Kidney (tissue), 13 donors: ENCODE measurements at regions not wholly inside any gene's neighbourhood (a gene's known extent, or its start where the extent isn't known, plus 50 kb on each side); places are given as distances from the start of the nearest gene placed in this dataset.
A peak's percentile ranks its signal among the peaks of the same experiment; 100 is the strongest.

Source experiments
- DNase-seq, 5 donors: peaks; one replicate each; pipeline ENCODE4 v3.0.0-alpha.2; 2013 to 2020
- FAIRE-seq: peaks from 2 replicates; lab custom pipeline; 2012; peaks lifted over from hg19 to GRCh38; lab: Jason Lieb, UNC
- H3K27ac ChIP-seq, 2 donors: one replicate each; pipeline ENCODE4 v1.7.0; 2013; ENCODE audit warnings: low read depth in 2 of 2, low read length in 2 of 2, inconsistent platforms in 1 of 2
- H3K27me3 ChIP-seq: one replicate; pipeline ENCODE4 v1.7.1; 2013; ENCODE audit warnings: low read length, inconsistent platforms; ENCODE audit not compliant: control insufficient read depth, insufficient read depth
- H3K36me3 ChIP-seq, 3 donors: one replicate each; pipeline versions ENCODE4 v1.7.0 to v1.7.1; 2013; ENCODE audit warnings: low read length in 3 of 3, control low read depth in 1 of 3, inconsistent platforms in 1 of 3; ENCODE audit not compliant: insufficient read depth in 3 of 3, control insufficient read depth in 2 of 3
- H3K4me1 ChIP-seq, 3 donors: one replicate each; pipeline versions ENCODE4 v1.7.0 to v1.7.1; 2013; ENCODE audit warnings: low read length in 3 of 3, inconsistent platforms in 1 of 3, low read depth in 1 of 3; ENCODE audit not compliant: control insufficient read depth in 2 of 3, insufficient read depth in 2 of 3
- H3K4me3 ChIP-seq, 3 donors: one replicate each; pipeline versions ENCODE4 v1.7.0 to v1.8.1; 2013; ENCODE audit warnings: low read length in 3 of 3, control low read depth in 1 of 3, inconsistent platforms in 1 of 3
- H3K9ac ChIP-seq, 3 donors: one replicate each; pipeline versions ENCODE4 v1.7.0 to v1.7.1; 2013; ENCODE audit warnings: low read length in 3 of 3, control low read depth in 1 of 3, inconsistent platforms in 1 of 3
- H3K9me3 ChIP-seq, 3 donors: one replicate each; pipeline versions ENCODE4 v1.7.0 to v1.7.1; 2013; ENCODE audit warnings: low read length in 3 of 3, control low read depth in 1 of 3, inconsistent platforms in 1 of 3; ENCODE audit not compliant: control insufficient read depth in 2 of 3, insufficient read depth in 1 of 3
- CTCF ChIP-seq: IDR thresholded peaks from 3 replicates; pipeline ENCODE4 v1.5.1; 2012; ENCODE audit warnings: mild to moderate bottlenecking, moderate library complexity, borderline replicate concordance; ENCODE audit not compliant: insufficient read depth; ENCODE audit errors: extremely low read depth
- intact Hi-C: fragments of 100-400 bp; cut with DNase I; formaldehyde crosslinking; loops from one replicate; pipeline ENCODE4 v1.11.1; 2022
- donor health status: control.
- donor health status: control.
- donor health status: control.
- donor health status: control.
- donor health status: control.
- donor health status: DM: yes; HTN: yes; CAD: no.
- donor health status: Normal renal cell carcinoma (clear cell type).

DNA sequence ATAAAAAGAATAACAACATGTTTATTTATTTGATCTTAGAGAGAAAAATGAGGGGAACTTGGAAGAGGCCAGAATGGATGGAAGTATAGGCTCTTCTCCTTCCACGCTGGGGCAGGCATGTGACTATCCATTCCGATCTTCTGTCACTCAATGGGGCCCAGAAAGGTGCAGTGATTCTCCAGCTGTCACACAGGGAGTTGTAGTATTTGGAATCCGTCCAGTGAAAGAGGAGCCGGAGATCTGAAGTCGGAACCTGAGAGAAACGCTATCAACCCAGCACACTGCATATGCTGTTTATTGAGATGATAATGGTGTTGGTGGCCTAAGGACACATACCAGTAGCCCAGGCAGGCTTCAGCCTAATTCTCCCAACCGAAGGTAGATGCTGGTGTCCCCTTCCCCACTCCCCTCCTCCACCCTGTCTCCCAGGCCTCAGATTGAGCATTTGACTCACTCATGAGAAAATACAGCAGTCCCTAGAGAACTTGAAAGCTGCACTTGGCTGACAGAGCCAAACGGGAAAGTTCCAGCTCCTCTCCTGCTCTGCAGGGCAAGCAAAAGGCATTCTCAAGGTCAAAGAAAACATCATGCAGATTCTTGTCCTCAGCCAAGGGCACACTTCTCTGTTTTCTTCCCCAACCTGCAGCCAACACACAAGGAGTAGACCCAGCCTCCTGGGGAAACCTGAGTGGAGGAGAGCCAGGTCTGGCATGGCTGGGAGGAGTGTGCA lies 100.4 kb downstream of the IRF2BPL start:
- H3K27ac ChIP-seq = peak overlapping the region in 1 of 2 donors; percentile 53
- intact Hi-C loops = no loop called here
- peak in 1 of 5 donors; percentile 56 for DNase-seq
- H3K9ac ChIP-seq = peak overlapping the region in 1 of 3 donors; percentile 53
- H3K27me3 ChIP-seq = no peaks in the 10 kb centered on the region
- peaks cover 7 to 25% (median 18%) of the 10 kb centered on the region in 3 donors for H3K4me1 ChIP-seq
- no peak overlapping the region for H3K4me3 ChIP-seq
- no peak for TF ChIP-seq CTCF
- no peak for FAIRE-seq
- no peaks in the 10 kb centered on the region for H3K36me3 ChIP-seq
- H3K9me3 ChIP-seq = no peaks in the 10 kb centered on the region

DNA sequence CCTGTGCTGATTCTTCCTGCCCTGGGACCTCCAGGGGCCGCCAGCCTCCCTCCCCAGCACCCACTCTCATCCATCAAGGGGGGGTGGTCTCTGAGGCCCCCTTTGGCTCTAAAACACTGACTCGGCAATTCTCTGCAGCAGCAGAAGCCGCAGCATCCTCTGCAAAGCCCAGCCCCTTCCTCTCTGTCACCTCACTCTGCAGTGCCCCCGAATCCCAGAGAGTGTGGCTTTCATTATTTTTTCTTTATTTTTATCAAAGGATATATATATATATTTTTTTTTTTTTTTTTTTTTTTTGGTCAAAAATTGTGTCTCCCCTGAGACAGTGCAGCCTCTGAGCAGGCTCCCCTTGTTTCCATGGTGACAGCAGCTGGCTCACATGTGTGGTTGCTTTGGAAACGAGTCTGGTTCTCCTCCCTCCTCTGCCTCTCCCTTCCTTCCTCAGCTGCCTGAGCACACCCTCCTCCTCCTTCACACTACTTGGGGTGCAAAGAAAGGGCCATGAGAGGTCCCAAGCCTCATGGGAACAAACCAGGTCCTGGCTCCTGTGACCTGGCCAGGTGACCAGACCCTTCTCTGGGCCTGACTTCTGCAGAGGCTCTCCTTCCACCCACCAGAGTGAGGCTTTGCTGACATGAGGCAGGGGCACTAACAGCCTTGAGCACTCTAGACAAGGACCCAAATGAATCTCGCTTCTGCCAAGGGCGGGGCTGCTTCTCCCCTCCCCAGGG lies 100.5 kb downstream of the LRRC74A start:
- no peaks in the 10 kb centered on the region for H3K36me3 ChIP-seq
- no peak overlapping the region for H3K9ac ChIP-seq
- no peaks in the 10 kb centered on the region for H3K27me3 ChIP-seq
- no peaks in the 10 kb centered on the region for H3K9me3 ChIP-seq
- peak; percentile 76 to 96 (median 84) for DNase-seq
- H3K4me1 ChIP-seq = peaks cover 15 to 31% (median 19%) of the 10 kb centered on the region in 3 donors
- H3K4me3 ChIP-seq = no peak overlapping the region
- FAIRE-seq = no peak
- no peak overlapping the region for H3K27ac ChIP-seq
- no peak for TF ChIP-seq CTCF
- intact Hi-C loops = no loop called here

- no peak for TF ChIP-seq CTCF
- Histone ChIP-seq H3K27ac (no peak overlapping the region), H3K9ac (no peak overlapping the region)
Measured at GRCh38 chr14:76925097-76925441, 98.9 kb downstream of the LRRC74A start.

More at GRCh38 chr14:76925097-76925441, 98.9 kb downstream of the LRRC74A start:
- Histone ChIP-seq H3K36me3 (no peaks in the 10 kb centered on the region), H3K9me3 (no peaks in the 10 kb centered on the region), H3K4me1 (peaks cover 23 to 40% (median 30%) of the 10 kb centered on the region in 3 donors), H3K4me3 (no peak overlapping the region), H3K27me3 (no peaks in the 10 kb centered on the region)
- intact Hi-C loops = no loop called here
- FAIRE-seq = no peak
- DNase-seq = no peak
